Right atrium auricular region (tissue), 2 donors: ENCODE measurements at regions not wholly inside any gene's neighbourhood (a gene's known extent, or its start where the extent isn't known, plus 50 kb on each side); places are given as distances from the start of the nearest gene placed in this dataset.
"Not testable (repeated sequence)": the region's sequence is repeated elsewhere in the genome, so short reads cannot be mapped to it uniquely, and the experiment has no call there.

Source experiments
- DNase-seq: peaks from one replicate; pipeline ENCODE4 v3.0.0-alpha.2; 2019; ENCODE audit warnings: low spot score
- H3K27ac ChIP-seq, 2 donors: fragments of 200-600 bp; sonication (generic); 1 replicate in 1 of 2; 2 replicates in 1 of 2; pipeline ENCODE4 v1.5.1; 2016 to 2019
- H3K27me3 ChIP-seq, 2 donors: fragments of 200-600 bp; sonication (generic); one replicate each; pipeline versions ENCODE4 v1.5.1 to v1.6.0; 2017 to 2019
- H3K36me3 ChIP-seq: fragments of 200-600 bp; sonication (generic); one replicate; pipeline ENCODE4 v1.5.1; 2016
- H3K4me1 ChIP-seq, 2 donors: fragments of 200-600 bp; sonication (generic); one replicate each; pipeline versions ENCODE4 v1.5.1 to v1.6.0; 2017 to 2019
- H3K4me3 ChIP-seq, 2 donors: fragments of 200-600 bp; sonication (generic); 1 replicate in 1 of 2; 2 replicates in 1 of 2; pipeline ENCODE4 v1.5.1; 2017 to 2019; ENCODE audit warnings: mild to moderate bottlenecking in 1 of 2, moderate library complexity in 1 of 2
- H3K9me3 ChIP-seq, 2 donors: fragments of 200-600 bp; sonication (generic); one replicate each; pipeline ENCODE4 v1.5.1; 2019
- TF ChIP-seq, protein P1 (sequence below), 2 donors: fragments of 200-600 bp; sonication (generic); IDR thresholded peaks; one replicate each; pipeline ENCODE4 v1.5.1; 2019; ENCODE audit warnings: antibody characterized with exemption in 2 of 2

- Histone ChIP-seq H3K4me3 (no peak overlapping the region), H3K4me1 (peaks cover 0 to 3% of the 10 kb centered on the region in 2 donors), H3K9me3 (peaks cover 0 to 4% of the 10 kb centered on the region in 2 donors), H3K27ac (no peak overlapping the region), H3K36me3 (no peaks in the 10 kb centered on the region), H3K27me3 (no peaks in the 10 kb centered on the region)
- no peak for DNase-seq
- TF ChIP-seq, protein P1, sequence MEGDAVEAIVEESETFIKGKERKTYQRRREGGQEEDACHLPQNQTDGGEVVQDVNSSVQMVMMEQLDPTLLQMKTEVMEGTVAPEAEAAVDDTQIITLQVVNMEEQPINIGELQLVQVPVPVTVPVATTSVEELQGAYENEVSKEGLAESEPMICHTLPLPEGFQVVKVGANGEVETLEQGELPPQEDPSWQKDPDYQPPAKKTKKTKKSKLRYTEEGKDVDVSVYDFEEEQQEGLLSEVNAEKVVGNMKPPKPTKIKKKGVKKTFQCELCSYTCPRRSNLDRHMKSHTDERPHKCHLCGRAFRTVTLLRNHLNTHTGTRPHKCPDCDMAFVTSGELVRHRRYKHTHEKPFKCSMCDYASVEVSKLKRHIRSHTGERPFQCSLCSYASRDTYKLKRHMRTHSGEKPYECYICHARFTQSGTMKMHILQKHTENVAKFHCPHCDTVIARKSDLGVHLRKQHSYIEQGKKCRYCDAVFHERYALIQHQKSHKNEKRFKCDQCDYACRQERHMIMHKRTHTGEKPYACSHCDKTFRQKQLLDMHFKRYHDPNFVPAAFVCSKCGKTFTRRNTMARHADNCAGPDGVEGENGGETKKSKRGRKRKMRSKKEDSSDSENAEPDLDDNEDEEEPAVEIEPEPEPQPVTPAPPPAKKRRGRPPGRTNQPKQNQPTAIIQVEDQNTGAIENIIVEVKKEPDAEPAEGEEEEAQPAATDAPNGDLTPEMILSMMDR (IDR thresholded peaks at IDR 0.05): no peak
These were observed 287.3 kb downstream of the MREG start for GRCh38 chr2:215726070-215726469.

DNA sequence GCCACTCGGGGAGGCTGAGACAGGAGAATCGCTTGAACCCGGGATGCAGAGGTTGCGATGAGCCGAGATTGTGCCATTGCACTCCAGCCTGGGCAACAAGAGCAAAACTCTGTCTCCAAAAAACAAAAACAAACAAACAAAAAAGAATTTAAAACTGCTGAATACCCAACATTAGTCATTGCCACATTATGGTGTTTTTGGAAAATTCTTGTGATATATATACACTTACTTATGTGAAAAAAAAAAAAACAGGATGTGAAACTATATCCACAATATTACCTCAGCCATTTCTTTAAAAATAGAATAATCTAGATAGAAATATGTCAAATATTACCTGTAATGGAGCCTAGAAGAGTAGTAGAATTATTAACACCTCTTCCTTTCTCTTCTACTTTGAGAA is 288.3 kb upstream of the FN1 start:
- Histone ChIP-seq H3K4me3 (no peak overlapping the region), H3K27me3 (no peaks in the 10 kb centered on the region), H3K36me3 (no peaks in the 10 kb centered on the region), H3K9me3 (peaks cover 0 to 4% of the 10 kb centered on the region in 2 donors), H3K4me1 (peaks cover 0 to 2% of the 10 kb centered on the region in 2 donors), H3K27ac (no peak overlapping the region)
- TF ChIP-seq, protein P1 (IDR thresholded peaks at IDR 0.05): no peak
- no peak for DNase-seq

DNA sequence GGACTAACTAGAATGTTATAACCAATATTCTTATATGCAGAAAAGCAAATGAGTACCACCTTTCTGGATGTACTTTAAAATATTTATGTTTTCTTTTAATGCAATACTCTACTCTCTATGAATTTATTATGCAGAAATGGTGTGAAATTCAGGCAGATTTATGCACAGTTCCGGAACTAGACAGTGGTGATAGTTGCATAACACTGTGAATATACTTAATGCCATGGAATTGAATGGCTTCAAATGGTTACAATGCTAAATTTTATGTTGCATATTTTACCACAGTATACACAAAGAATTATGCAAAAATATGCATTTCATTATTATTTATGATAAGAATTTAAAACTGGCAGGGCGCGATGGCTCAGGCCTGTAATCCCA is 287.8 kb upstream of the FN1 start:
- Histone ChIP-seq H3K9me3 (peaks cover 0 to 4% of the 10 kb centered on the region in 2 donors), H3K27ac (no peak overlapping the region), H3K4me3 (no peak overlapping the region), H3K36me3 (no peaks in the 10 kb centered on the region), H3K4me1 (peaks cover 0 to 5% of the 10 kb centered on the region in 2 donors), H3K27me3 (no peaks in the 10 kb centered on the region)
- TF ChIP-seq, protein P1 (IDR thresholded peaks at IDR 0.05): no peak
- no peak for DNase-seq

DNA sequence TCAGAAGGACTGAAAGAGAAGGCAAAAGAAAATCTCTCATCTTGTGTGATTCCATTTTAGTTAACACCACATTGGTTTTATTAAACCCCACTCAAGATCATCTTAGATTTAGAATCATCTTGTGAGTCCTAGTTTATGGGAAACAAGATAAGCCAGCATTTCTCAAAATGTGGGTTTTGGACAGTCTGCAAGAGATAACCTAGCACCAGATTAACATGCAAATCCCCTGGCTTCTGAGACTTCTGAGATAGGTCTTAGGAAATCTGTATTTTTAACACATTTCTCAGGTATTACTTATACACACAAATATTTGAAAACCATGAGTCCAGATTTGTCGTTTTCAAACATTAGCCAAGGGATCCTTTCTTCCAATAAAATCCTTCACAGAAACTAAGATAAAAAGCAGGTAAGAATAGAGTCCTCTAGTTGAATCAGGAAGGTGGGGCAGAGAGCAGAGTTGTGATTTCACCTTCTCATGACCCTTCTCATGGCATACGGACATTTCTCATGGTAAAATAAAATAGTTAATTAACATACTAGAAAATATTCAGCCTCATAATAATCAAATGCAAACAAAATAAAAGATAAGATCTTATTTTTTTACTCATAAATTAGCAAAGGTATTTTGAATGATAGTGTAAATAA is 287.2 kb upstream of the FN1 start:
- no peaks in the 10 kb centered on the region for H3K36me3 ChIP-seq
- no peak overlapping the region for H3K4me3 ChIP-seq
- peaks cover 0 to 4% of the 10 kb centered on the region in 2 donors for H3K9me3 ChIP-seq
- H3K27ac ChIP-seq: no peak overlapping the region
- peaks cover 0 to 10% of the 10 kb centered on the region in 2 donors for H3K4me1 ChIP-seq
- no peak for DNase-seq
- H3K27me3 ChIP-seq: no peaks in the 10 kb centered on the region
- TF ChIP-seq, protein P1 (IDR thresholded peaks at IDR 0.05): no peak

DNA sequence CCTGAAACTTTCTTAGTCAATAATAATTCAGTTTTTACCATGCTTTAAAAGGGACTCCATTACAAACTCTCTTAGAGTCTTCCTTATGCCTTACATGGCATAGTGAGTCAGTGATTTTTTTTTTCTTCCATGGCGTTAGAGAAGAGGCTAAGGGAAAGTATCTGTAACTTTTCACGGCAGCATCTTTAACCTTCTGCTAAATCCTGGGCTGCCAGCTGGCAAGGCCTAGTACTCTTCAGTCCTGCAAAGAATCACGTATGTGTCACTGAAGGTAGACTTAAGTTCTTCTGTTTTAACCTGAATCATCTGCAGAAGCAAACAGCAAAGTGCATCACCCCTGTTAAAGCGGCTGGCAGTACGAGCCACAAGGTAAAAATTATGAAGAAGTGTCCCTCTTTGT is 286.3 kb upstream of the FN1 start:
- Histone ChIP-seq H3K27me3 (no peaks in the 10 kb centered on the region), H3K4me1 (peaks cover 0 to 18% of the 10 kb centered on the region in 2 donors), H3K27ac (no peak overlapping the region), H3K4me3 (no peak overlapping the region), H3K36me3 (no peaks in the 10 kb centered on the region), H3K9me3 (peaks cover 0 to 1% of the 10 kb centered on the region in 2 donors)
- DNase-seq: no peak
- TF ChIP-seq, protein P1 (IDR thresholded peaks at IDR 0.05): no peak

- DNase-seq, H3K4me3 ChIP-seq, H3K27me3 ChIP-seq, H3K27ac ChIP-seq, H3K36me3 ChIP-seq, H3K9me3 ChIP-seq: not testable (repeated sequence)
- H3K4me1 ChIP-seq: peaks cover 0 to 18% of the 10 kb centered on the region in 2 donors
These were observed 285.6 kb upstream of the FN1 start for GRCh38 chr2:215721515-215721914.
